Testis (tissue), 2 donors: ENCODE measurements at regions not wholly inside any gene's neighbourhood (a gene's known extent, or its start where the extent isn't known, plus 50 kb on each side); places are given as distances from the start of the nearest gene placed in this dataset.

Source experiments
- DNase-seq: peaks from one replicate; pipeline ENCODE4 v3.0.0-alpha.2; 2019
- H3K27ac ChIP-seq, 2 donors: fragments of 200-600 bp; sonication (generic); one replicate each; pipeline ENCODE4 v1.5.1; 2019
- H3K27me3 ChIP-seq: fragments of 200-600 bp; sonication (generic); one replicate; pipeline ENCODE4 v1.5.1; 2019
- H3K36me3 ChIP-seq: fragments of 200-600 bp; sonication (generic); one replicate; pipeline ENCODE4 v1.5.1; 2017; ENCODE audit warnings: low read depth; ENCODE audit errors: missing control alignments
- H3K4me1 ChIP-seq: fragments of 200-600 bp; sonication (generic); one replicate; pipeline ENCODE4 v1.5.1; 2019
- H3K4me3 ChIP-seq, 2 donors: fragments of 200-600 bp; sonication (generic); one replicate each; pipeline ENCODE4 v1.5.1; 2017 to 2019
- H3K9me3 ChIP-seq: fragments of 200-600 bp; sonication (generic); one replicate; pipeline ENCODE4 v1.5.1; 2017
- POLR2A ChIP-seq: fragments of 450-650 bp; IDR thresholded peaks from one replicate; pipeline ENCODE4 v1.6.1; 2017; ENCODE audit warnings: antibody characterized with exemption, mild to moderate bottlenecking, moderate library complexity
- WGBS, 2 donors: methylation state at CpG; one replicate each; pipeline ENCODE4 v1.1.5; 2018; 5-methylcytosine and 5-hydroxymethylcytosine counted together
- intact Hi-C: fragments of 100-400 bp; cut with DNase I; formaldehyde crosslinking; loops from one replicate; pipeline ENCODE4 v1.15.1; 2023; ENCODE audit warnings: low total_unique reads
- TF ChIP-seq, protein P1 (sequence below), 3 experiments: fragments of 450-650 bp in 2 of 3; fragments of 200-600 bp in 1 of 3; sonication (generic) in 1 of 3; IDR thresholded peaks; one replicate each; pipeline ENCODE4 v1.5.1; 2016 to 2019; ENCODE audit warnings: antibody characterized with exemption in 3 of 3, mild to moderate bottlenecking in 2 of 3, moderate library complexity in 1 of 3

DNA sequence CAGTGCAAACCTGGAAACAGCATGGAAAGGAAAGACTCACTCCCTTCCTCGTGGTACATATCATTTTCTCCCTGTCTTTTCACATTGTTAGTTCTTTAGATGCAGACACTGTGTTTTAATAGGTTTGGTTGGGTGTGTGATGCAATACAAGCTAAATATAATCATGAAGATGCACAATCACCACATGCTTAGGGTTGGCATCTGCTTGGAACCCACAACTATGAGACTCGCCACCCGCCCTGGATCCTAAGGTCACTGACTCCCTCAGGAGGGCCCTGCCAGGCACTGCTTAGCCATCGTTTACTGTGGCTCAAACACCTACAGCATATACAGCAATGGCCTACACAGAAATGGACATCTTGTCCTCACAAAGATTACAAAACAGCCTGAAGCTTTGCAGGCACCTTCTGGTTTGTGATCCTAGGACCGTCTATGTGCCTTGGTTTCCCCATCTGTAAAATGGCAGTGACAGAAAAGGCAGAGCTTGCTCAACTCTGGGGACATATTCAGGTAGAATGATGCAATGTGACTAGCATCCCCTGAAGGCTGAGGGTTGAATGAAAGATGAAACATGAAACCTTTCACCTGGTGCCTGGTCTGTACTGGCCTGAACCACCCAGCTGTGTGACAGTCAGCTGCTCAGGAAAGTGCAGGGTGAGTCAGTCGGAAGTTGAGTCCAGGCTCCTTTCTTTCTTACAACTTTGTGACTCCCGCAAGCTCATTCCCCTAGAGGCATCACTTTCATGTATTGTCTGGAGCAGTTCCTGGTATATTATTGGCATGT is 123.6 kb upstream of the PFN2 start:
- Histone ChIP-seq H3K36me3 (no peaks in the 10 kb centered on the region), H3K4me1 (no peaks in the 10 kb centered on the region), H3K4me3 (no peak overlapping the region), H3K27me3 (no peaks in the 10 kb centered on the region), H3K27ac (no peak overlapping the region), H3K9me3 (no peaks in the 10 kb centered on the region)
- DNase-seq, result no peak
- TF ChIP-seq, protein P1, sequence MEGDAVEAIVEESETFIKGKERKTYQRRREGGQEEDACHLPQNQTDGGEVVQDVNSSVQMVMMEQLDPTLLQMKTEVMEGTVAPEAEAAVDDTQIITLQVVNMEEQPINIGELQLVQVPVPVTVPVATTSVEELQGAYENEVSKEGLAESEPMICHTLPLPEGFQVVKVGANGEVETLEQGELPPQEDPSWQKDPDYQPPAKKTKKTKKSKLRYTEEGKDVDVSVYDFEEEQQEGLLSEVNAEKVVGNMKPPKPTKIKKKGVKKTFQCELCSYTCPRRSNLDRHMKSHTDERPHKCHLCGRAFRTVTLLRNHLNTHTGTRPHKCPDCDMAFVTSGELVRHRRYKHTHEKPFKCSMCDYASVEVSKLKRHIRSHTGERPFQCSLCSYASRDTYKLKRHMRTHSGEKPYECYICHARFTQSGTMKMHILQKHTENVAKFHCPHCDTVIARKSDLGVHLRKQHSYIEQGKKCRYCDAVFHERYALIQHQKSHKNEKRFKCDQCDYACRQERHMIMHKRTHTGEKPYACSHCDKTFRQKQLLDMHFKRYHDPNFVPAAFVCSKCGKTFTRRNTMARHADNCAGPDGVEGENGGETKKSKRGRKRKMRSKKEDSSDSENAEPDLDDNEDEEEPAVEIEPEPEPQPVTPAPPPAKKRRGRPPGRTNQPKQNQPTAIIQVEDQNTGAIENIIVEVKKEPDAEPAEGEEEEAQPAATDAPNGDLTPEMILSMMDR (IDR thresholded peaks at IDR 0.05), result no peak
- TF ChIP-seq POLR2A, result no peak
- 86 to 91% methylated on average over 7 of the region's 7 CpGs for WGBS, 2 donors
- intact Hi-C loops, result no loop called here

- H3K9me3 ChIP-seq, result no peaks in the 10 kb centered on the region
- intact Hi-C loops, result no loop called here
- H3K4me1 ChIP-seq, result no peaks in the 10 kb centered on the region
- WGBS, 2 donors, result 74 to 75% methylated on average over 4 of the region's 4 CpGs
- no peak overlapping the region for H3K27ac ChIP-seq
- H3K36me3 ChIP-seq, result no peaks in the 10 kb centered on the region
- H3K27me3 ChIP-seq, result no peaks in the 10 kb centered on the region
- TF ChIP-seq, protein P1 (IDR thresholded peaks at IDR 0.05), result no peak
- no peak for TF ChIP-seq POLR2A
- no peak overlapping the region for H3K4me3 ChIP-seq
- DNase-seq, result no peak
These were observed 120.9 kb upstream of the PFN2 start for GRCh38 chr3:150091626-150092025.

- DNase-seq, result no peak
- no peaks in the 10 kb centered on the region for H3K9me3 ChIP-seq
- TF ChIP-seq, protein P1 (IDR thresholded peaks at IDR 0.05), result no peak
- TF ChIP-seq POLR2A, result no peak
- no peaks in the 10 kb centered on the region for H3K36me3 ChIP-seq
- intact Hi-C loops, result no loop called here
- no peaks in the 10 kb centered on the region for H3K27me3 ChIP-seq
- H3K4me1 ChIP-seq, result no peaks in the 10 kb centered on the region
- H3K4me3 ChIP-seq, result no peak overlapping the region
- no peak overlapping the region for H3K27ac ChIP-seq
- 77 to 84% methylated on average over 2 of the region's 2 CpGs for WGBS, 2 donors
These were observed 120.2 kb upstream of the PFN2 start for GRCh38 chr3:150090877-150091276.

- Histone ChIP-seq H3K9me3 (no peaks in the 10 kb centered on the region), H3K27ac (no peak overlapping the region), H3K4me3 (no peak overlapping the region), H3K4me1 (no peaks in the 10 kb centered on the region), H3K27me3 (no peaks in the 10 kb centered on the region), H3K36me3 (no peaks in the 10 kb centered on the region)
- intact Hi-C loops, result no loop called here
- DNase-seq, result no peak
- TF ChIP-seq, protein P1 (IDR thresholded peaks at IDR 0.05), result no peak
- TF ChIP-seq POLR2A, result no peak
- 79 to 90% methylated on average over 4 of the region's 4 CpGs for WGBS, 2 donors
These were observed 119.3 kb upstream of the PFN2 start for GRCh38 chr3:150090006-150090405.

DNA sequence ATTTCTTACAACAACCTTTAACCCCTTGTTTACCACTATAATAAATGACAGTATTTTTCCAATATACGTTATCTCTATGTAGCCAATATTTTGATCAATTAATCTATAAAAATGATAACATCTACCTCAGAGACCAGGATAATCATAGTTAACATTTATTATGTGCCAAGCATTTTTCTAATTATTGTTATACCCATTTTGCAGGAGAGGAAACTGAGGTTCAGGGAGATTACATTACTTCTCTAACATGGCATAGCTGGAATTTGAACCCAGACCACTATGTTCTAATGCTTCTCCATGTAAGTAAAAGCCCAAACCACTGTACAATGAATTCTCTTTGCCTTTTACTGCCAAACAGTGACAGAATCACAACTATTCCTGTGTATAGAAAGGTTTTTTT is 113.4 kb upstream of the PFN2 start:
- Histone ChIP-seq H3K27ac (no peak overlapping the region), H3K4me3 (no peak overlapping the region), H3K9me3 (no peaks in the 10 kb centered on the region), H3K27me3 (no peaks in the 10 kb centered on the region), H3K36me3 (no peaks in the 10 kb centered on the region), H3K4me1 (no peaks in the 10 kb centered on the region)
- TF ChIP-seq POLR2A, result no peak
- TF ChIP-seq, protein P1 (IDR thresholded peaks at IDR 0.05), result no peak
- no peak for DNase-seq
- intact Hi-C loops, result no loop called here
- WGBS, 2 donors, result 82 to 83% methylated on average over 1 of the region's 1 CpG
